ENCODE measurements at regions not wholly inside any gene's neighbourhood (a gene's known extent, or its start where the extent isn't known, plus 50 kb on each side); places are given as distances from the start of the nearest gene placed in this dataset.

DNA sequence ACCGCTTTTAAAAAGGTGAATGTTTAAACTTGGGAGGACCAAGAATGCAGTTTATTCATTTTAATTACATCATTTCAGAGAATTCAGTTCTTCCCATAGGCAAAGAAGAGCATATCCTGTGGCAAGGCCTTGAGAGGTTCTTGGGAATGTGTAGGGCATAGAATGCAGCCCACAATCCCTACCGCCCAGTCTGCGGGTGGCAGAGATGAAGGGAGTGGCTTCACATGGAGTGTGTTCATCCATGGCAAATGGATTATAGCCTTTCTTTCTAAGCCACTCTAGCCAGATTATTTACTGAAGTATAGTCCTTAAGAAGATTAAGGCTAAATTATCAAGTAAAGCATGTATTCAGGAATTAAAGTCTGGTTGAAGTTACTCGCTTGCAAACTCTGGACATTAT, 97.4 kb downstream of the TSPAN8 start:
- no peak overlapping the region for H3K4me3 ChIP-seq (ENCODE audit: severe bottlenecking)
- H3K27ac ChIP-seq (ENCODE audit: poor library complexity, severe bottlenecking): no peak overlapping the region
- no peaks in the 10 kb centered on the region for H3K36me3 ChIP-seq (ENCODE audit: low read depth)
- no peak for ATAC-seq (ENCODE audit: low read depth)
- H3K9me3 ChIP-seq (ENCODE audit: severe bottlenecking): no peaks in the 10 kb centered on the region
- H3K4me1 ChIP-seq (ENCODE audit: insufficient read depth, poor library complexity, severe bottlenecking): no peaks in the 10 kb centered on the region
- no peak for TF ChIP-seq CTCF (IDR thresholded peaks at IDR 0.05; ENCODE audit: poor library complexity, severe bottlenecking)
- no peaks in the 10 kb centered on the region for H3K27me3 ChIP-seq (ENCODE audit: insufficient read depth, poor library complexity, severe bottlenecking)
- no peak for DNase-seq (ENCODE audit: low spot score)

- Histone ChIP-seq H3K36me3 (ENCODE audit: low read depth) (no peaks in the 10 kb centered on the region), H3K9me3 (ENCODE audit: severe bottlenecking) (no peaks in the 10 kb centered on the region), H3K27me3 (ENCODE audit: insufficient read depth, poor library complexity, severe bottlenecking) (no peaks in the 10 kb centered on the region), H3K4me3 (ENCODE audit: severe bottlenecking) (no peak overlapping the region), H3K27ac (ENCODE audit: poor library complexity, severe bottlenecking) (no peak overlapping the region), H3K4me1 (ENCODE audit: insufficient read depth, poor library complexity, severe bottlenecking) (no peaks in the 10 kb centered on the region)
- no peak for TF ChIP-seq CTCF (IDR thresholded peaks at IDR 0.05; ENCODE audit: poor library complexity, severe bottlenecking)
- DNase-seq (ENCODE audit: low spot score): no peak
- ATAC-seq (ENCODE audit: low read depth): no peak
These were observed 100.5 kb downstream of the TSPAN8 start for GRCh38 chr12:71057330-71057729.

- Histone ChIP-seq H3K36me3 (ENCODE audit: low read depth) (no peaks in the 10 kb centered on the region), H3K4me1 (ENCODE audit: insufficient read depth, poor library complexity, severe bottlenecking) (no peaks in the 10 kb centered on the region), H3K27me3 (ENCODE audit: insufficient read depth, poor library complexity, severe bottlenecking) (no peaks in the 10 kb centered on the region), H3K27ac (ENCODE audit: poor library complexity, severe bottlenecking) (no peak overlapping the region), H3K9me3 (ENCODE audit: severe bottlenecking) (no peaks in the 10 kb centered on the region), H3K4me3 (ENCODE audit: severe bottlenecking) (no peak overlapping the region)
- DNase-seq (ENCODE audit: low spot score) (no peak), ATAC-seq (ENCODE audit: low read depth) (no peak)
- no peak for TF ChIP-seq CTCF (IDR thresholded peaks at IDR 0.05; ENCODE audit: poor library complexity, severe bottlenecking)
These were observed 103.2 kb downstream of the TSPAN8 start for GRCh38 chr12:71054551-71054950.

DNA sequence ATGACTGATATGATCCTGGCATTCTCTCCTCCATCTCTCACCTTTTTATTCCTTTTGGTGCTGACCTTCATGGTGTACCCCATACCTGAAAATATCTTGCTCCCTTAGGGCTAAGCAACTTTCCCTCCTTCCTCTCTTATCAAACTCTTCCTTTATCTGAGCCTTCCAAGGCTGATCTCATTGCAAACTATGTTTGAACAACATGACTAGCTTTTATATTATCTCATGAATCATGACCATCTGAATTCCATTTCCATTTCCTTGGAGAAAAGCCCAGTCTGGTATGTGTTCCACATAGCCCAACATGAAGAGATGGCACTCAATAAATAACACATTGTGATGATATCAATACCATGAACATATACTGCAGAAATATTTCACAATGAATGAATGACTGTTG, 111.6 kb downstream of the TSPAN8 start:
- Histone ChIP-seq H3K27ac (ENCODE audit: poor library complexity, severe bottlenecking) (peak overlapping the region; percentile 48), H3K9me3 (ENCODE audit: severe bottlenecking) (no peaks in the 10 kb centered on the region), H3K4me1 (ENCODE audit: insufficient read depth, poor library complexity, severe bottlenecking) (peaks cover 2% of the 10 kb centered on the region), H3K27me3 (ENCODE audit: insufficient read depth, poor library complexity, severe bottlenecking) (no peaks in the 10 kb centered on the region), H3K36me3 (ENCODE audit: low read depth) (no peaks in the 10 kb centered on the region), H3K4me3 (ENCODE audit: severe bottlenecking) (no peak overlapping the region)
- ATAC-seq (ENCODE audit: low read depth) (peak; percentile 71), DNase-seq (ENCODE audit: low spot score) (no peak)
- no peak for TF ChIP-seq CTCF (IDR thresholded peaks at IDR 0.05; ENCODE audit: poor library complexity, severe bottlenecking)

DNA sequence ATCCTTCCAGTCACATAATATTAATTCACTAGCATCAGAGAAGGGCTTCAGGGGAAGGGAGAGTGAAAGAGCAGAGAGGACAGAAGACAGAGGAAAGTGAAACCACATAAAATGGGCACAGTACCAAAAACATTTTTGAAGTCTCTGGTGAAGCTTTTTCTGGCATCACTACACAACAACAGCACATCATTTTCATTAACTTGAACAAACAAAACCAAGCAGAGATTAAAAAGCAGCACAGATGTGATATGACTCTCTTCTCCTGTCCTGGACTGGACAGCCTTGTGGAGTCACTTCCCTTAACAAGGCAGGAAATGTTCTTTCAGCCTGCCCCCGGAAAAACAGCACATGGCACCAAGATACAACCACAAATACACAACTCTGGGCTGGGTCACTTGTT, 112.0 kb downstream of the TSPAN8 start:
- TF ChIP-seq CTCF (IDR thresholded peaks at IDR 0.05; ENCODE audit: poor library complexity, severe bottlenecking): no peak
- Histone ChIP-seq H3K27ac (ENCODE audit: poor library complexity, severe bottlenecking) (peak overlapping the region; percentile 48), H3K27me3 (ENCODE audit: insufficient read depth, poor library complexity, severe bottlenecking) (no peaks in the 10 kb centered on the region), H3K36me3 (ENCODE audit: low read depth) (no peaks in the 10 kb centered on the region), H3K4me1 (ENCODE audit: insufficient read depth, poor library complexity, severe bottlenecking) (peaks cover 2% of the 10 kb centered on the region), H3K4me3 (ENCODE audit: severe bottlenecking) (no peak overlapping the region), H3K9me3 (ENCODE audit: severe bottlenecking) (no peaks in the 10 kb centered on the region)
- ATAC-seq (ENCODE audit: low read depth) (peak; percentile 36; the same call in 1 of the 3 replicates), DNase-seq (ENCODE audit: low spot score) (no peak)

Measured in RWPE2 (cell line).